Lower leg skin (tissue), 4 donors: ENCODE measurements at regions not wholly inside any gene's neighbourhood (a gene's known extent, or its start where the extent isn't known, plus 50 kb on each side); places are given as distances from the start of the nearest gene placed in this dataset.
"Not testable (repeated sequence)": the region's sequence is repeated elsewhere in the genome, so short reads cannot be mapped to it uniquely, and the experiment has no call there.

Experiments
- DNase-seq, 2 donors: peaks; one replicate each; pipeline ENCODE4 v3.0.0-alpha.2; 2019; ENCODE audit warnings: low spot score in 2 of 2
- H3K4me3 ChIP-seq: fragments of 200-600 bp; sonication (generic); 2 replicates; pipeline ENCODE4 v1.5.1; 2017; ENCODE audit warnings: mild to moderate bottlenecking, low read depth; ENCODE audit not compliant: poor library complexity, severe bottlenecking
- CTCF ChIP-seq, 3 donors: fragments of 450-650 bp; IDR thresholded peaks; one replicate each; pipeline ENCODE4 v1.5.1; 2016; ENCODE audit warnings: antibody characterized with exemption in 3 of 3, mild to moderate bottlenecking in 3 of 3, moderate library complexity in 2 of 3
- POLR2A ChIP-seq, 2 donors: fragments of 450-650 bp; IDR thresholded peaks; one replicate each; pipeline ENCODE4 v1.6.1; 2016 to 2017; ENCODE audit warnings: antibody characterized with exemption in 2 of 2, mild to moderate bottlenecking in 1 of 2, moderate library complexity in 1 of 2
- WGBS, 2 donors: methylation state at CpG; one replicate each; pipeline ENCODE4 v1.1.5; 2018; 5-methylcytosine and 5-hydroxymethylcytosine counted together
- intact Hi-C: fragments of 100-400 bp; cut with DNase I; formaldehyde crosslinking; loops from one replicate; pipeline ENCODE4 v1.15.0; 2023; ENCODE audit warnings: low total_unique reads

DNA sequence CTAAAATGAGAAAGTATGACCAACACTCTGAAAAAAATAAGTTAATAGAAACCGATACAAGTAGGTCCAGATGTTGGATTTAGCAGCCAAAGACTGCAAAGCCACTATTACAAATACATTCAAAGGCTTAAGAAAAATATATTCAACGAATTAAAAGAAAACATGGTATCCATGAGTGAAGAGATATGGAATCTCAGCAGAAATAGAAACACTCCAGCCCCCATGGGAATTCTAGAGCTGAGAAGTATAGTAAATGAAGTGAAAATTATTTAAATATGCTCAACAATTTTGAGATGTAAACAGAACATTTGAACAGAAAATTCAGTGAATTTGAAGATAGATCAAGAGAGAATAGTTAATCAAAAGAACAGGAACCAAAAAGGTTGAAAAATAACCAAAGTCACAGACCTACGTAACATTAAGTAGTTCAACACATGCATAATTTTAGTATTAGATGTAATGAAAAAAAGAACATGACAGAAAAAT, 72.0 kb upstream of the WIPF3 start:
- intact Hi-C loops, result no loop called here
- no peak overlapping the region for H3K4me3 ChIP-seq
- TF ChIP-seq CTCF (IDR thresholded peaks at IDR 0.05) (no peak), POLR2A (IDR thresholded peaks at IDR 0.05) (no peak)
- 76 to 78% methylated on average over 3 of the region's 3 CpGs for WGBS, 2 donors
- no peak for DNase-seq

GRCh38 chr7:29747645-29748245, 58.6 kb upstream of the WIPF3 start:
- DNase-seq, H3K4me3 ChIP-seq, intact Hi-C loops: not testable (repeated sequence)
- 15 to 23% methylated on average over 5 of the region's 5 CpGs for WGBS, 2 donors

DNA sequence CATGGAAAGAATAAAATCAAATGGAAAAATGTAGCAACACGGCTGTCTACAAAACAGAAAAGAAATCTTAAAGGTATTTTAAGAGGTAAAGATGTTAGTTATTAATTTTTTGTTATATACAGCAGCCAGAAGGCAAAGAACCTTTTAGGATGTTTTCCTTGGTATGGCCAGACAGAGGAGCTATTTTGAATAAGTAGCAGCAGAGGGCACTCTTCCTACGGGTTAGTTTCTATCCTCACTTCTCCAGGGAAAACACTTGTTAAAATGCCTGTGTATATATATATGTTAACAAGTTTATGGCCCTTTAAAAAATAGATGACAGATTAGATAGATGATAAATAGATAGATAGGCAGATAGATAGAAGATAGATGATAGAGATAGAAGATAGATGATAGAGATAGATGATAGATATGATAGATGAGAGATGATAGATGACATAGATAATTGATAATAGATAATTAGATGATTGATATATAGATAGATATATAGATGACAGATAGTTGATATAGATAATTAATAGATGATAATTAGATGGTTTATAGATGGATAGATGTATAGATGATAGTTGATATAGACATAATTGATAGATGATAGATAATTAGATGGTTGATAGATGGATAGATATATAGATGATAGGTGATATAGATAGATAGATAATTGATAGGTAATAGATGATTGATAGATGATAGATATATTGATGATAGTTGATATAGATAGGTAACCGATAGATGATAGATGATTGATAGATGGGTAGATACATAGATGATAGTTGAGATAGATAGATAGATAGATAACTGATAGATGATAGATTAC, 57.8 kb upstream of the WIPF3 start:
- intact Hi-C loops, result no loop called here
- WGBS, 2 donors, result 31 to 33% methylated on average over 3 of the region's 3 CpGs
- no peak for TF ChIP-seq POLR2A (IDR thresholded peaks at IDR 0.05)
- TF ChIP-seq CTCF (IDR thresholded peaks at IDR 0.05), result no peak
- DNase-seq, result no peak
- H3K4me3 ChIP-seq, result no peak overlapping the region

GRCh38 chr7:29749701-29750321, 56.5 kb upstream of the WIPF3 start:
- no peak for DNase-seq
- intact Hi-C loops, result no loop called here
- WGBS, 2 donors, result 82 to 86% methylated on average over 7 of the region's 7 CpGs
- H3K4me3 ChIP-seq, result no peak overlapping the region
- TF ChIP-seq POLR2A (IDR thresholded peaks at IDR 0.05), result no peak
- TF ChIP-seq CTCF (IDR thresholded peaks at IDR 0.05), result no peak

DNA sequence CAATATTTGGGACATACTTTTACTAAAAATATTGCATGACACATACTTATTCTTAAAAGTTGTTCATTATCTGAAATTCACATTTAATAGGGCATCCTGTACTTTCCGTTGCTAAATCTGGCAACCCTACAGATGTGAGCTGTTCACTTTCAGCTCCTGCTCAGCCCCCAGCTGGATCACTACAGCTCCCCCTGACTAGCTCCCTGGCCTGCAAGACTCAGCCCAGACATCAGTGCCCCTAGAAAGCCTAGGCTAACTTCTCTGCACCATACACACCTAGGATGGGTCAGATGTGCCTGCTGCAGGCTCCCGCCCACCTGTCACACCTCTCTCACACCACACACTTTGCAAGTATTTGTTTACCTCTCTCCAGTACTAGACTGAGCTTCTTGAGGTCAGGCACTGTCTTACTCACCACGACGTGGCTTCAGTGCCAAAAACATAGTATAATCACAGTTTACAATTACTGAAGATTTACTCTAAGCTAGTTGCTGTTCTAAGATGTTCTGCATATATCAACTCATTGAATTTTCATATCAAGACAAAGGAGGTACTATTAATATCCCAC, 55.9 kb upstream of the WIPF3 start:
- 50 to 67% methylated on average over 4 of the region's 4 CpGs for WGBS, 2 donors
- intact Hi-C loops, DNase-seq, H3K4me3 ChIP-seq: not testable (repeated sequence)

GRCh38 chr7:29751012-29751411, 55.3 kb upstream of the WIPF3 start:
- DNase-seq, intact Hi-C loops, H3K4me3 ChIP-seq: not testable (repeated sequence)
- WGBS, 2 donors, result 95 to 97% methylated on average over 4 of the region's 4 CpGs

DNA sequence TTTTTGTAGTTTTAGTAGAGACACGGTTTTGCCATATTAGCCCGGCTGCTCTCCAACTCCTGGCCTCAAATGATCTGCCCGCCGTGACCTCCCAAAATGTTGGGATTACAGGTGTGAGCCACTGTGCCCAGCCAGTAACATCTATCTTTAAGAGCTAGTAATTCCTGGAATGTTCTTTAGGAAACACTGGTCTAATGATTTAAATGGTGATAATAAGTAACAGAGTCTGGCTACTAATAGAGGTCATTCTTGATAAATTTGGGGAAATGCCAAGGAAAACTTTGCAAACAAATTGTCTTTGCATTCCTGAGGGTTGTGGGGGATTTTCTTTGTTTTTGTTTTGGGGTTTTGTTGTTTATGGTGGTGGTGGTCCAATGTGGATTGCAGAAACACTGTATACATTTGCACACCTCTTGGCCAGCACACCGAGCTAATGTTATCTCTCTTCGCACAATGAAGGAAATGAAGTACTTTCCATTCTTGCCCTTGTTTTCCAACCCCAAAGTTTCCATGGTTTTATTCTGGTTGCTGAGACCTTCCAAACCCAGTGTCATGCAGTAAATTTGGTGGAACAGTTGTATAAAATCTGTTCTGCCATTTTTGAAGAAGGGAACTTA, 51.3 kb upstream of the WIPF3 start:
- intact Hi-C loops, result no loop called here
- WGBS, 2 donors, result 61 to 78% methylated on average over 6 of the region's 6 CpGs
- TF ChIP-seq POLR2A (IDR thresholded peaks at IDR 0.05), result no peak
- TF ChIP-seq CTCF (IDR thresholded peaks at IDR 0.05), result no peak
- H3K4me3 ChIP-seq, result no peak overlapping the region
- DNase-seq, result no peak
